HG03521 (cell line): ENCODE measurements at regions not wholly inside any gene's neighbourhood (a gene's known extent, or its start where the extent isn't known, plus 50 kb on each side); places are given as distances from the start of the nearest gene placed in this dataset.

Source experiments
- ATAC-seq: cut with Tn5 transposase; IDR thresholded peaks from one replicate; pipeline ENCODE4 v1.9.1; 2021; ENCODE audit warnings: mild to moderate bottlenecking, moderate library complexity; ENCODE audit not compliant: unreplicated experiment

- ATAC-seq: no peak
These were observed 487.1 kb upstream of the SGCG start for GRCh38 chr13:22693691-22694090.

DNA sequence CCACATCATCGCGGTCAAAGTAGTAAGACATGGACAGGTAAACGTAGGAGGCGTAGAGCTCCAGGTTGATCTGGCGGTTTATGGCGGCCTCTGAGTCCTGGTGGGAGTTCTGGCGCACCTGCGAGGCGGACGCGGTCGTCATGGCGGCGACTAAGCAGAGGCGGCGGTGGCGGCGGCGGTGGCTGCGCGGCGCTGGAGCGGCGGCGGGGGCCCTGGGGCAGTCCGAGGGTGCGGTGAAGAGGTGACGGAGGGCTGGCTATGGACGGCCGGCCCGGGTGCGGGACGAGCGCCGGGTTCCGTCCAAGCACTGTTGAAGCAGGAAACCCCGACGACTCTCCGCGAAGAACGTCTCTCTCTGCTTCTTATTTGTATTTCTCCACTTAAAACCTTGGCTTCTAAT is 484.3 kb upstream of the SGCG start:
- no peak for ATAC-seq

- ATAC-seq: no peak
These were observed 482.3 kb upstream of the SGCG start for GRCh38 chr13:22698467-22698866.

DNA sequence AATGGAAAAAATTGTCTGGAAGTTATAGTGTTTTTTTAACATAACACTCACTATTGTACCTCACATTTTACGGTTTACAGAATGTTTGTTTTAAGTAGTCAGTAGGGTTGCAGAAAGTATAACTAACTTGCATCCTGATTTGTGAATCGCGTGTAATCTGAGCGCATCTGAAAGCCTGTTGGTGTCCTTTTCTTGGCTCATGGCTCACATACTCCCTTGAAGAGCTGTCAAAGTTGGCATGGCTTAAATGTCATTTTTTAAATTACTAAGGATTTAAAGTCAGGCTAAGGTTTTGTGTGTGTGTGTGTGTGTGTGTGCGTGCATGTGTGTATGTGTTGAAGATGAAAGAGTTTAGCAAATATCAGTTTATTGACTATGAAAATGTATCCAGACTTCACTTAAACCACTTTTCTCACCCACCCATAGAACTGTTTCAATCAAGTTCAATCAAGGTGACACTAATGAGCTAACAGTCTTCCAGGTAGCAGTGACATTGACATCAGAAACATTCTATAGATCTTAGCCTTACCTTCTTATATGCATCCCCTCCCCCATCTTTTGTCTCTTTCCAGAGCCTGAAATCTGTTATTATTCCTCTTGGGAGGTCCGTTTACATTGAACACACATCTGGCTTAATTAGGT is 480.4 kb upstream of the SGCG start:
- no peak for ATAC-seq

DNA sequence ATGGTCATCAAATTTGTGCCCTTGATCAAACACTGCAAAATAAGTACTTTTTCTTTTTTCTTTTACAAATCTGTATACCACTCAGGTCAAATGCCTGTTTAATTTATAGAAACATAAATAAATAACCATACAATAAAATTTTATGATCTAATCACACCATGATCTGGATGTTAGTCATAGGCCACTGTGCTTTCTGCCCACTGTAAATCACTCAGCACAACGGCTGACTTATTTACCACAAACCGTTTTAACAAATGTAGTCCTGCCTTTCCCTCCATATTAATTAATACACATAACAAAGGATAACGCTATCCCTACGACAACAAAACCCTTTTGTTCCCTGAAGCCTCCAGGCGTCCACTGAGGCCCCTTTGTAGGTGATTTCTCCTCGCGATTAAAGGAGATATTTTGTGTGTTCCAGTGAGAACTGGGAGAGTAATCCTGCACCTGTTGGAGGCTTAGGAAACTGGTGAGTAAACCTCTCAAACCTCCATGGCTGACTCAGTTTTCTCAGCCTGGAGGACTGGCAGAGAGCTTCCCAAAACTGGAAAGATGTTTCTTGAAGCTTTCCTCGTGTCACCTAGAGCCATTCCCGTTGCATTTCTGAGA is 477.1 kb upstream of the SGCG start:
- no peak for ATAC-seq

DNA sequence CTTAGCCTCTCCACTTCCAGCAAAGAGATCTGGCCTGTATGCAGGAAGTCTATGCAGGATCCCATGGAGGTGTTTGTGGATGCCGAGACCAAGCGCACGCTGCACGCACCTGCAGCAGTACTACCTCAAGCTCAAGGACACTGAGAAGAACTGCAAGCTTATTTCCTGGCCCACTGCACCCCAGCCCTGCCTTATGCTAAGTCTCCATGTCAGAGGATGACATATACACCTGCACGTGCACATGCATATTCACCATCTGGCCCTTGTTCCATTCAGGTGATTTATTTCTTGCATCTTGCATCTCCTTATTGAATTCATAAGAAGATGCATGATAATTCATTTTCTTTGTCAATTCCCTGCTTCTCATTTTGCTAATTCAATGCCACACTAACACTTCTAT is 472.8 kb upstream of the SGCG start:
- ATAC-seq: no peak

GRCh38 chr13:22717036-22717435 is 463.7 kb upstream of the SGCG start:
- ATAC-seq: no peak

GRCh38 chr13:22726726-22727125 is 454.1 kb upstream of the SGCG start:
- ATAC-seq: no peak

DNA sequence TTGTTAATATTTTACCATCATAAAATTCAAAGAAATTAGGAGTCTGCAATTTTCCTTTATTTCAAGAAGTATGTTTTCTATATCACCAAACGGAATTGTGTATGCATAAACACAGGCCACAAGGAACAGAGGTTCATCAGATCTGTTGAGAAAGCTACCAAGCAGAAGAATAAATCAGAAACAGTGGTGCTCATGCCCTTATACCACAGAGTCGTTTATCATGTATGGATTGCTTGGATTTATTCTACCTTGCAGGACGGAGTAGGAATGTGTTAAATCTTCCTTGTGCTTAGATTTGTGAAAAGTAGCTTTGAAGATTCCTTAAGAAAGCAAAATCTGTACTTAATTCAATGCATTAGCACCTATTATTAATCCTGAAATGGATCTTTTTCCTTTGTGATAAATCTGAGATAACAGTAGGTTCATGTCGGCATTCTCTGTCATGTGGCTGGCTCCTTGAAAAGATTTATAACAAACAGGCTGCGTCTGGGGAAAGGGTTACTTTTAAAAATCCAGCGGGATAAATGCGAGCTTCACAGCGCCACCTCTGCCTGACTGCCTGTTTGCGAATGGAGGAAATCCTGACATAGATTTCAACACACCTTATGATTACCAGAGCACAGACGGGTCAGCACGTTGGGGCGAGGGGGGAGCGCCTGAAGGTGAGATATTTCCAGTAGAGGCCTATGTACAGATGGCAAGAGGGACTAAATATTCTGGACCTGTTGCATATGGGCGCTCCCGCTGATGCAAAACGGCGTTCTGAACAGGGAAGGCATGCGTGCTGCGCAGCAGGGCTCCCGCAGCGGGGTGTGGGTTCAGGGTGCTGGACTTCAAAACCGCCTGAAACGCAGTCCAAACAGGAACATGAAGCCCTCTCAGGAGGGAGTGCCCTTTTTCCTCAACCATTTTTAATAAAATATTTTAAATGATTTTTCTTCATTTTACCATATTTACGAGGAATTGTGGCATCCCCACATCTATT is 445.5 kb upstream of the SGCG start:
- no peak for ATAC-seq

DNA sequence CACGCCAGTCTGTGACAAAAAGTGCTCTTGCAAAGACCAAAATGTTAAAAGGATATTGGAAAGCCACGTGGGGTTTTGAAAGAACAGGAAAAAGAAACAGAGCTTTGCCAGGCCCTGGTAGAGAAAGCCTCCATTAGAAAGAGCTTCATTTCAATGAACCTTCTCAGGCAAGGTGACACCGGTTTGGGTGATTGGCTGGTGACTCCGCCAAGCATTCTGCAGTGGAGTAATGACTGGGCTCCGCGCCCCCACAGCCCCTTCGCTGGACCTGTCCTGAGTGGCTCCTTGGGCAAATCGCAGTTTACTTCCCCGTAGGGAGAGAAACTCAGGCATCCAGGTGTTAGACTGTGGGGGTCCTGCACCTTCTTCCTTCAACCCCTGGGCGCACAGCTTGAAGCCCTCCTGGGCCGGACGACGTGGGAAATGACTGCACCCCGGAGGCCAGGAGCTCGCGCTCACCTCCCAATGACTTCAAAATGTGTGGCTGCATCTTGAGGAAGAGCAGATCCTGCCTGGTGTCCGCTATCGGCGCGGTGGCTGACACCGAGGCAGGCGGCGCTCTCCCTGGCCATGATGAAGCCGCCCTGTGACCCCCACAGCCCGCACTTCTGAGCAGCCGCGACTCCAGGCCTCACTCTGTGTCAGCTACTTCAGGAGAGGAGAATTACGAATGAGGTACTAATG is 444.6 kb upstream of the SGCG start:
- no peak for ATAC-seq

- no peak for ATAC-seq
These were observed 444.0 kb upstream of the SGCG start for GRCh38 chr13:22736768-22737092.

- no peak for ATAC-seq
These were observed 442.4 kb upstream of the SGCG start for GRCh38 chr13:22738357-22738756.

GRCh38 chr13:22740264-22740663 is 440.5 kb upstream of the SGCG start:
- ATAC-seq: no peak

DNA sequence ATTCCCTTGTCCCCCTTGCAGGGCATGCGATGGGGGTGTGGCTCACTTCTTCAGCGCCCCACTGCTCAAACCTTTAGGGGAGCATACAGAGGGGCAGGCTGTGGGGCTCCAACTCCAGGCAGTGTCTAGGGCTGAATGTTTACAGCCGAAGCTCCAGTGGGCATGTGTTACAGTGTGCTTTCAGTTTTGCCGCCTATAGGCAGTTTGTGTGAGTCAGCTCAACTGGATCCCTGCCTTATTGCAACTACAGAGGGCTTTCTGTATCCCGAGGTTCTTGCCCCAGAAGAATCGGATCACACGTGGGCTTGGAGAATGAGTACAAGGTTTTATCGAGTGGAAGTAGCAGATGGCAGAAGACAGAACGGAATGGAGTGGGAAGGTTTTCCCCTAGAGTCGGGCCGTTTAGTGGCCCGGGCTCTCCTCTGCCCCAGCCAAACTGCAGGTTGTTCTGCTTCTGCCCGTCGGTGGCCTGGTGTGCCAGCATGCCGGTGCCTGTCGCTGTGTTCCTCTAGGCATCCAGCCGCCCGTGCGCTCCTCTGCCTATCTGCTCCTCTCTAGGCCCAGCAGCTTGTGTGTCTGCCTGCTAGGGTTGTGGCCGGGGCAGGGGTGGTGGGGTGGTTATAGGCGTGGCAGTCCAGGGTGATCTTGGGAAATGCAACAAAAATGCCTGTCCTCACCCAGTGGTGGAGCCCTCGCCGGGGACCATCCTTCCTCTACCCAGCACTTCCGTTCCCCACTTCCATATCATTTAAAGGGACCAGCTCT is 435.9 kb upstream of the SGCG start:
- no peak for ATAC-seq

DNA sequence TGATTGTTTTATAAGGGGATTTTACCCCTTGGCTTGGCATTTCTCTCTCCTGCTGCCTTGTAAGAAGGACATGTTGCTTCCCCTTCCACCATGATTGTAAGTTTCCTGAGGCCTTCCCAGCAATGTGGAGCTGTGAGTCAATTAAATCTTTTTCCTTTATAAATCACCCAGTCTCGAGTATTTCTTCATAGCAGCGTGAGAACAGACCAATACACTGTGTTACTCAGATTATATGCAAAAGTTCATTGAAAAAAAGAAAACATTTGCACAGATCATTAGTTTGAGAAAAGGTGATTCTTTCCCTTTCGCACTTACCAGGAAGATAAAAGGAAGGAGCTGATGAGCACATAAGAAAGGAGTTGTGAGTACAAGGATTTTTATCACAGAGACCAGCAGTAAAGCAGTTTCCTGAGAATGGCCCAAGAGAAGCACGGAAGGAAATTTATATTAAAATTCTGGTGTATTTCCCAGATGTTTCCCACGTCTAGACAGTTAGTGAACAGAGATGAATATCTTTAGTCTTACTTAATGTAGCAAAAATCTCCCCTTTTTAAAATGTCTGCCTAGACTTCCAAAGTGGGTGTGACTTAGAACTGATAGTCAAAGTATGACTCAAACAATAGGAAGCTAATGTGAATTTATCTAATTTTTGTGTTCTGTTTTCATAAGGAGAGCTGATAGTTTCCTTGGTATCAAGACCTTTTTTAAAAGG is 431.8 kb upstream of the SGCG start:
- no peak for ATAC-seq

DNA sequence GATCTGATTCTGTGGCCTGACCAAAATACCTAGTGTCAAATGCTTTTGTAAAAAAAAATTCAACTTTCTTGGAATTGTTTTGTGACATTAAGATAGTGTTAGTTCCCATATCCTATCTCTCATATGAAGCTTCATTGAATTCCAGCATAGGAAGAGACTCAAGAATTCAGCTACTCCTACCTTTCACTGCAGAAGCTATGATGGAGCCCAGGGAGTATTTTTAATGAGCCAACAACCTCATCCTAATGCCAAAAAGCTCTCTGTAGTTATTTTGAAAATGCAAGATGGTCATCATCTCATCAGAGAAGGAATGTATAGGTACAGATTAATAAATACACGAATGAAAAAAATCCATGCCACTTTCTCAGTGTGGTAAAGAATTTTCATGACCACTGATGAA is 431.2 kb upstream of the SGCG start:
- ATAC-seq: no peak

GRCh38 chr13:22757530-22758120 is 423.2 kb upstream of the SGCG start:
- no peak for ATAC-seq

- no peak for ATAC-seq
These were observed 422.5 kb upstream of the SGCG start for GRCh38 chr13:22758245-22758644.

DNA sequence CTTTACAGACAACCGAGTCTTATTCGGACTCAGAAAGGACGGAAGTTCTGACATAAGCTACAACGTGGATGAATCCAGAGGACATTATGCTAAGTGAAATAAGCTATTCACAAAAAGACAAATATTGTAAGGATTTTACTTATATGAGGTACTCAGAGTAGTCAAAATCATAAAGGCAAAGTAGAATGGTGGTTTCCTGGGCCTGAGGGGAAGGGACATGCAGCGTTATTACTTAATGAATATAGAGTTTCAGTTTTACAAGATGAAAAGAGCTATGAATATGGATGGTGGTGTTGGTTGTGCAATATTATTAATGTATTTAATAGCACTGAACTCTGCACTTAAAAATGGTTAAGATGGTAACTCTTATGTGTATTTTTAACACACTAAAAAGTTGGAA is 419.1 kb upstream of the SGCG start:
- ATAC-seq: no peak

- no peak for ATAC-seq
These were observed 415.2 kb upstream of the SGCG start for GRCh38 chr13:22765547-22765946.
